ENCODE measurements at regions not wholly inside any gene's neighbourhood (a gene's known extent, or its start where the extent isn't known, plus 50 kb on each side); places are given as distances from the start of the nearest gene placed in this dataset.

DNA sequence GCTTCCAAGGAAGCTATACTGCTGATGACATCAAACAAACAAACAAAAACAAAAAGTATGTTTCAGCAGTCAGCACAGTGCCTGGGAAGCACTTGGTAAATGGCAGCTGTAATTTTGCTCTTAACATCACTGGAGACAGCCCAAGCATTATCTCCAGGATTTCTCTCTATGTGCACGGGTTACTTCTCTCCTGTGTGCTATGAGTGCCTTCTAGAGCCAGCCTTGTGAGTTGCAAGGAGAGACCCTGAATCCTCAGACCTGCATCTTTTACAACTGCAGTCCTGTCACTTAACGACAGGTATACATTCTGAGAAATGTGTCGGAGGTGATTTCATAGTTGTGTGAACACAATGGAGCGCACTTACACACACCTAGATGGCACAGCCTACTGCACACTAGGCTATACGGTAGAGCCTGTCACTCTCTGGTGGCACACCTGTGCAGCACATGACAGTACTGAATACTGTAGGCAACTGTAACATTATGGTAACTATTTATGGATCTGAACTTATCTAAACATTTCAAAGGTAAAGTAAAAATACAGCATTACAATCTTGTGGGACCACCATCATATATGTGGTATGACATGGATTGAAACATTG lies 662.5 kb upstream of the B3GAT1 start:
- H3K4me1 ChIP-seq (ENCODE audit: control insufficient read depth in 1 of 2, insufficient read depth in 2 of 2, low read length in 2 of 2), result no peaks in the 10 kb centered on the region; a peak in 1 of 4 replicates
- no peak overlapping the region for H3K27ac ChIP-seq (ENCODE audit: low read depth, low read length)
- H3K9ac ChIP-seq (ENCODE audit: low read length), result no peak overlapping the region
- no peak overlapping the region for H3K4me3 ChIP-seq (replicated peaks in 1 of 2; ENCODE audit: low read depth in 1 of 2, low read length in 2 of 2)
- intact Hi-C loops (cut with micrococcal nuclease), result no loop called here
- RAD21 ChIA-PET (ENCODE audit: low non-redundant PET in 1 of 2, low total read pairs in 2 of 2, uncharacterized antibody in 2 of 2, unreplicated experiment in 2 of 2), result no interaction called here
- H3K36me3 ChIP-seq (ENCODE audit: control insufficient read depth in 1 of 2, insufficient read depth in 2 of 2, low read length in 2 of 2), result no peaks in the 10 kb centered on the region
- TF ChIP-seq RAD21 (IDR thresholded peaks at IDR 0.05; ENCODE audit: low read depth), result peak; percentile 50
- no peak for TF ChIP-seq POLR2A (IDR thresholded peaks at IDR 0.05; ENCODE audit: borderline replicate concordance, extremely low read depth, insufficient read depth, insufficient read length)
- TF ChIP-seq CEBPB (IDR thresholded peaks at IDR 0.05; ENCODE audit: low read depth), result no peak
- TF ChIP-seq, protein P1, sequence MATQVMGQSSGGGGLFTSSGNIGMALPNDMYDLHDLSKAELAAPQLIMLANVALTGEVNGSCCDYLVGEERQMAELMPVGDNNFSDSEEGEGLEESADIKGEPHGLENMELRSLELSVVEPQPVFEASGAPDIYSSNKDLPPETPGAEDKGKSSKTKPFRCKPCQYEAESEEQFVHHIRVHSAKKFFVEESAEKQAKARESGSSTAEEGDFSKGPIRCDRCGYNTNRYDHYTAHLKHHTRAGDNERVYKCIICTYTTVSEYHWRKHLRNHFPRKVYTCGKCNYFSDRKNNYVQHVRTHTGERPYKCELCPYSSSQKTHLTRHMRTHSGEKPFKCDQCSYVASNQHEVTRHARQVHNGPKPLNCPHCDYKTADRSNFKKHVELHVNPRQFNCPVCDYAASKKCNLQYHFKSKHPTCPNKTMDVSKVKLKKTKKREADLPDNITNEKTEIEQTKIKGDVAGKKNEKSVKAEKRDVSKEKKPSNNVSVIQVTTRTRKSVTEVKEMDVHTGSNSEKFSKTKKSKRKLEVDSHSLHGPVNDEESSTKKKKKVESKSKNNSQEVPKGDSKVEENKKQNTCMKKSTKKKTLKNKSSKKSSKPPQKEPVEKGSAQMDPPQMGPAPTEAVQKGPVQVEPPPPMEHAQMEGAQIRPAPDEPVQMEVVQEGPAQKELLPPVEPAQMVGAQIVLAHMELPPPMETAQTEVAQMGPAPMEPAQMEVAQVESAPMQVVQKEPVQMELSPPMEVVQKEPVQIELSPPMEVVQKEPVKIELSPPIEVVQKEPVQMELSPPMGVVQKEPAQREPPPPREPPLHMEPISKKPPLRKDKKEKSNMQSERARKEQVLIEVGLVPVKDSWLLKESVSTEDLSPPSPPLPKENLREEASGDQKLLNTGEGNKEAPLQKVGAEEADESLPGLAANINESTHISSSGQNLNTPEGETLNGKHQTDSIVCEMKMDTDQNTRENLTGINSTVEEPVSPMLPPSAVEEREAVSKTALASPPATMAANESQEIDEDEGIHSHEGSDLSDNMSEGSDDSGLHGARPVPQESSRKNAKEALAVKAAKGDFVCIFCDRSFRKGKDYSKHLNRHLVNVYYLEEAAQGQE (IDR thresholded peaks at IDR 0.05; ENCODE audit: low read depth), result no peak
- no peak for TF ChIP-seq JUND (IDR thresholded peaks at IDR 0.05)
- TF ChIP-seq POLR2AphosphoS5 (IDR thresholded peaks at IDR 0.05; ENCODE audit: low read depth, low read length), result no peak
- TF ChIP-seq, protein P2, sequence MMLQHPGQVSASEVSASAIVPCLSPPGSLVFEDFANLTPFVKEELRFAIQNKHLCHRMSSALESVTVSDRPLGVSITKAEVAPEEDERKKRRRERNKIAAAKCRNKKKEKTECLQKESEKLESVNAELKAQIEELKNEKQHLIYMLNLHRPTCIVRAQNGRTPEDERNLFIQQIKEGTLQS (IDR thresholded peaks at IDR 0.05), result no peak
- no peak for TF ChIP-seq FOSL1 (IDR thresholded peaks at IDR 0.05; ENCODE audit: low read depth)
- TF ChIP-seq, protein P3, sequence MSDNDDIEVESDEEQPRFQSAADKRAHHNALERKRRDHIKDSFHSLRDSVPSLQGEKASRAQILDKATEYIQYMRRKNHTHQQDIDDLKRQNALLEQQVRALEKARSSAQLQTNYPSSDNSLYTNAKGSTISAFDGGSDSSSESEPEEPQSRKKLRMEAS (IDR thresholded peaks at IDR 0.05), result no peak
- no peak for TF ChIP-seq ZNF274 (IDR thresholded peaks at IDR 0.05; ENCODE audit: low read depth, low read length)
- TF ChIP-seq, protein P4, sequence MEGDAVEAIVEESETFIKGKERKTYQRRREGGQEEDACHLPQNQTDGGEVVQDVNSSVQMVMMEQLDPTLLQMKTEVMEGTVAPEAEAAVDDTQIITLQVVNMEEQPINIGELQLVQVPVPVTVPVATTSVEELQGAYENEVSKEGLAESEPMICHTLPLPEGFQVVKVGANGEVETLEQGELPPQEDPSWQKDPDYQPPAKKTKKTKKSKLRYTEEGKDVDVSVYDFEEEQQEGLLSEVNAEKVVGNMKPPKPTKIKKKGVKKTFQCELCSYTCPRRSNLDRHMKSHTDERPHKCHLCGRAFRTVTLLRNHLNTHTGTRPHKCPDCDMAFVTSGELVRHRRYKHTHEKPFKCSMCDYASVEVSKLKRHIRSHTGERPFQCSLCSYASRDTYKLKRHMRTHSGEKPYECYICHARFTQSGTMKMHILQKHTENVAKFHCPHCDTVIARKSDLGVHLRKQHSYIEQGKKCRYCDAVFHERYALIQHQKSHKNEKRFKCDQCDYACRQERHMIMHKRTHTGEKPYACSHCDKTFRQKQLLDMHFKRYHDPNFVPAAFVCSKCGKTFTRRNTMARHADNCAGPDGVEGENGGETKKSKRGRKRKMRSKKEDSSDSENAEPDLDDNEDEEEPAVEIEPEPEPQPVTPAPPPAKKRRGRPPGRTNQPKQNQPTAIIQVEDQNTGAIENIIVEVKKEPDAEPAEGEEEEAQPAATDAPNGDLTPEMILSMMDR (IDR thresholded peaks at IDR 0.05 in 2 of 3, conservative IDR thresholded peaks at IDR 0.05 in 1 of 3; ENCODE audit: borderline replicate concordance in 1 of 3, insufficient read depth in 1 of 3, low read depth in 2 of 3, low read length in 2 of 3), result peak in 1 of 3 experiments; percentile 5; a peak in 1 of 6 replicates
- no peak for TF ChIP-seq SRF (IDR thresholded peaks at IDR 0.05; ENCODE audit: low read depth)
- H3K4me2 ChIP-seq (ENCODE audit: low read length), result no peak overlapping the region
- no peaks in the 10 kb centered on the region for H3K9me2 ChIP-seq (ENCODE audit: insufficient read depth)
- POLR2A ChIA-PET, result no interaction called here
- no peak overlapping the region for H2AFZ ChIP-seq (ENCODE audit: low read depth, low read length, poor library complexity, severe bottlenecking)
- H4K20me1 ChIP-seq (ENCODE audit: insufficient read depth), result no peaks in the 10 kb centered on the region
- CTCF ChIA-PET, result no interaction called here
- ATAC-seq (no peak), DNase-seq (ENCODE audit: low read depth, low spot score) (no peak)
- H3K27me3 ChIP-seq (ENCODE audit: insufficient read depth, low read length), result no peaks in the 10 kb centered on the region
- no peaks in the 10 kb centered on the region for H3K79me2 ChIP-seq (ENCODE audit: insufficient read depth, low read length)
- no TSS peak for BruUV-seq (replicated peaks)
- H3K9me3 ChIP-seq (ENCODE audit: control insufficient read depth in 1 of 2, insufficient read depth in 1 of 2, low read depth in 1 of 2, low read length in 2 of 2), result peaks cover 0 to 7% of the 10 kb centered on the region in 2 experiments; a peak in 1 of 4 replicates

Data from HCT116 (cell line).